ENCODE measurements at regions not wholly inside any gene's neighbourhood (a gene's known extent, or its start where the extent isn't known, plus 50 kb on each side); places are given as distances from the start of the nearest gene placed in this dataset.

DNA sequence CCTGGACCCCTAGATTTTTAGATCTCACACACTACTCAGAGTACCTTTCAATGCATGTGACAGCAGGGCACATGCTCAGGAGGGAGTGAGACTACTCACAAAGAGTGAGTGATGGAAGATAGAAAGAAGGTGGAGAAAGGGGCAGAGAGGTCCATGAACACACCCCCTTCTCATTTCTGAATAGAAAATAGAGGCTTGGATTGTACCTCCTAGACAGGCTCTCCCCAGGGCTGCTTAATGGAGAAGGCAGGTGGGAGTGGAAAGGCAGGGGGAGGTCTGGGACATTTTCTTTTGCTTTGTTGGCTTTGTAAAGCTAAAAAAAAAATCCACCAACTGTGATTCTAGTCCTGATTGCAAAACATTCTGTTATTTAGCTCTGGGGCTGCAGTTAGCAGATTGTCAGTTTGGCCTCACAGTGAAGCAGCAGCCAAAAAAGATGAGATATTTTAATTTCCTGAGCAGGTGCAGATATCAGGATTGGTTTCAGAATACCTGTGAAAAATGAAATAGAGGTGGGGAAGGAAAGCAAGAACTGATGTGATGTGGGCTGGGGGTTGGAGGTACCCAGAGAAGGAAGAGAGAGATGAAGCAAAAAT lies 119.3 kb upstream of the GYPC start:
- Histone ChIP-seq H4K20me1 (replicated peaks; ENCODE audit: insufficient read depth) (no peaks in the 10 kb centered on the region), H3K79me2 (replicated peaks; ENCODE audit: insufficient read depth) (no peaks in the 10 kb centered on the region), H3F3A (replicated peaks; ENCODE audit: low read depth) (no peaks in the 10 kb centered on the region), H3K4me2 (no peak overlapping the region), H3K36me3 (ENCODE audit: insufficient read depth) (no peaks in the 10 kb centered on the region), H2AFZ (no peak overlapping the region), H3K9me2 (ENCODE audit: insufficient read depth) (no peaks in the 10 kb centered on the region), H3K4me3 (no peak overlapping the region), H3K27me3 (ENCODE audit: insufficient read depth) (no peaks in the 10 kb centered on the region), H3K4me1 (ENCODE audit: insufficient read depth) (no peaks in the 10 kb centered on the region), H3K27ac (ENCODE audit: low read depth) (no peak overlapping the region)
- ATAC-seq, result no peak
- H3K27ac Mint-ChIP-seq, result no peak overlapping the region
- peaks cover 3% of the 10 kb centered on the region for H3K27me3 Mint-ChIP-seq (ENCODE audit: insufficient read depth, low read depth, poor library complexity)
- H3K4me1 Mint-ChIP-seq, result no peaks in the 10 kb centered on the region
- TF ChIP-seq, protein P1, sequence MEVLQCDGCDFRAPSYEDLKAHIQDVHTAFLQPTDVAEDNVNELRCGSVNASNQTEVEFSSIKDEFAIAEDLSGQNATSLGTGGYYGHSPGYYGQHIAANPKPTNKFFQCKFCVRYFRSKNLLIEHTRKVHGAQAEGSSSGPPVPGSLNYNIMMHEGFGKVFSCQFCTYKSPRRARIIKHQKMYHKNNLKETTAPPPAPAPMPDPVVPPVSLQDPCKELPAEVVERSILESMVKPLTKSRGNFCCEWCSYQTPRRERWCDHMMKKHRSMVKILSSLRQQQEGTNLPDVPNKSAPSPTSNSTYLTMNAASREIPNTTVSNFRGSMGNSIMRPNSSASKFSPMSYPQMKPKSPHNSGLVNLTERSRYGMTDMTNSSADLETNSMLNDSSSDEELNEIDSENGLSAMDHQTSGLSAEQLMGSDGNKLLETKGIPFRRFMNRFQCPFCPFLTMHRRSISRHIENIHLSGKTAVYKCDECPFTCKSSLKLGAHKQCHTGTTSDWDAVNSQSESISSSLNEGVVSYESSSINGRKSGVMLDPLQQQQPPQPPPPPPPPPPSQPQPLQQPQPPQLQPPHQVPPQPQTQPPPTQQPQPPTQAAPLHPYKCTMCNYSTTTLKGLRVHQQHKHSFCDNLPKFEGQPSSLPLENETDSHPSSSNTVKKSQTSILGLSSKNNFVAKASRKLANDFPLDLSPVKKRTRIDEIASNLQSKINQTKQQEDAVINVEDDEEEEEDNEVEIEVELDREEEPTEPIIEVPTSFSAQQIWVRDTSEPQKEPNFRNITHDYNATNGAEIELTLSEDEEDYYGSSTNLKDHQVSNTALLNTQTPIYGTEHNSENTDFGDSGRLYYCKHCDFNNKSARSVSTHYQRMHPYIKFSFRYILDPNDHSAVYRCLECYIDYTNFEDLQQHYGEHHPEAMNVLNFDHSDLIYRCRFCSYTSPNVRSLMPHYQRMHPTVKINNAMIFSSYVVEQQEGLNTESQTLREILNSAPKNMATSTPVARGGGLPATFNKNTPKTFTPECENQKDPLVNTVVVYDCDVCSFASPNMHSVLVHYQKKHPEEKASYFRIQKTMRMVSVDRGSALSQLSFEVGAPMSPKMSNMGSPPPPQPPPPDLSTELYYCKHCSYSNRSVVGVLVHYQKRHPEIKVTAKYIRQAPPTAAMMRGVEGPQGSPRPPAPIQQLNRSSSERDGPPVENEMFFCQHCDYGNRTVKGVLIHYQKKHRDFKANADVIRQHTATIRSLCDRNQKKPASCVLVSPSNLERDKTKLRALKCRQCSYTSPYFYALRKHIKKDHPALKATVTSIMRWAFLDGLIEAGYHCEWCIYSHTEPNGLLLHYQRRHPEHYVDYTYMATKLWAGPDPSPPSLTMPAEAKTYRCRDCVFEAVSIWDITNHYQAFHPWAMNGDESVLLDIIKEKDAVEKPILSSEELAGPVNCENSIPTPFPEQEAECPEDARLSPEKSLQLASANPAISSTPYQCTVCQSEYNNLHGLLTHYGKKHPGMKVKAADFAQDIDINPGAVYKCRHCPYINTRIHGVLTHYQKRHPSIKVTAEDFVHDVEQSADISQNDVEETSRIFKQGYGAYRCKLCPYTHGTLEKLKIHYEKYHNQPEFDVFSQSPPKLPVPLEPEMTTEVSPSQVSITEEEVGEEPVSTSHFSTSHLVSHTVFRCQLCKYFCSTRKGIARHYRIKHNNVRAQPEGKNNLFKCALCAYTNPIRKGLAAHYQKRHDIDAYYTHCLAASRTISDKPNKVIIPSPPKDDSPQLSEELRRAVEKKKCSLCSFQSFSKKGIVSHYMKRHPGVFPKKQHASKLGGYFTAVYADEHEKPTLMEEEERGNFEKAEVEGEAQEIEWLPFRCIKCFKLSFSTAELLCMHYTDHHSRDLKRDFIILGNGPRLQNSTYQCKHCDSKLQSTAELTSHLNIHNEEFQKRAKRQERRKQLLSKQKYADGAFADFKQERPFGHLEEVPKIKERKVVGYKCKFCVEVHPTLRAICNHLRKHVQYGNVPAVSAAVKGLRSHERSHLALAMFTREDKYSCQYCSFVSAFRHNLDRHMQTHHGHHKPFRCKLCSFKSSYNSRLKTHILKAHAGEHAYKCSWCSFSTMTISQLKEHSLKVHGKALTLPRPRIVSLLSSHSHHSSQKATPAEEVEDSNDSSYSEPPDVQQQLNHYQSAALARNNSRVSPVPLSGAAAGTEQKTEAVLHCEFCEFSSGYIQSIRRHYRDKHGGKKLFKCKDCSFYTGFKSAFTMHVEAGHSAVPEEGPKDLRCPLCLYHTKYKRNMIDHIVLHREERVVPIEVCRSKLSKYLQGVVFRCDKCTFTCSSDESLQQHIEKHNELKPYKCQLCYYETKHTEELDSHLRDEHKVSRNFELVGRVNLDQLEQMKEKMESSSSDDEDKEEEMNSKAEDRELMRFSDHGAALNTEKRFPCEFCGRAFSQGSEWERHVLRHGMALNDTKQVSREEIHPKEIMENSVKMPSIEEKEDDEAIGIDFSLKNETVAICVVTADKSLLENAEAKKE (CRISPR knock-in tag; IDR thresholded peaks at IDR 0.05), result no peak
- TF ChIP-seq NANOG (IDR thresholded peaks at IDR 0.05; ENCODE audit: borderline replicate concordance) (no peak), ETS1 (IDR thresholded peaks at IDR 0.05) (no peak), JUNB (IDR thresholded peaks at IDR 0.05; ENCODE audit: unreplicated experiment) (no peak), ZNF114 (CRISPR knock-in tag; IDR thresholded peaks at IDR 0.05) (no peak), REST (IDR thresholded peaks at IDR 0.05; ENCODE audit: unreplicated experiment) (no peak), EZH2 (IDR thresholded peaks at IDR 0.05; ENCODE audit: low read depth, unreplicated experiment) (no peak), STAT1 (IDR thresholded peaks at IDR 0.05; ENCODE audit: unreplicated experiment) (no peak), POLR2AphosphoS5 (IDR thresholded peaks at IDR 0.05; ENCODE audit: low read depth) (no peak)
- TF ChIP-seq, protein P2, sequence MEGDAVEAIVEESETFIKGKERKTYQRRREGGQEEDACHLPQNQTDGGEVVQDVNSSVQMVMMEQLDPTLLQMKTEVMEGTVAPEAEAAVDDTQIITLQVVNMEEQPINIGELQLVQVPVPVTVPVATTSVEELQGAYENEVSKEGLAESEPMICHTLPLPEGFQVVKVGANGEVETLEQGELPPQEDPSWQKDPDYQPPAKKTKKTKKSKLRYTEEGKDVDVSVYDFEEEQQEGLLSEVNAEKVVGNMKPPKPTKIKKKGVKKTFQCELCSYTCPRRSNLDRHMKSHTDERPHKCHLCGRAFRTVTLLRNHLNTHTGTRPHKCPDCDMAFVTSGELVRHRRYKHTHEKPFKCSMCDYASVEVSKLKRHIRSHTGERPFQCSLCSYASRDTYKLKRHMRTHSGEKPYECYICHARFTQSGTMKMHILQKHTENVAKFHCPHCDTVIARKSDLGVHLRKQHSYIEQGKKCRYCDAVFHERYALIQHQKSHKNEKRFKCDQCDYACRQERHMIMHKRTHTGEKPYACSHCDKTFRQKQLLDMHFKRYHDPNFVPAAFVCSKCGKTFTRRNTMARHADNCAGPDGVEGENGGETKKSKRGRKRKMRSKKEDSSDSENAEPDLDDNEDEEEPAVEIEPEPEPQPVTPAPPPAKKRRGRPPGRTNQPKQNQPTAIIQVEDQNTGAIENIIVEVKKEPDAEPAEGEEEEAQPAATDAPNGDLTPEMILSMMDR (conservative IDR thresholded peaks at IDR 0.05; ENCODE audit: low read depth in 2 of 2), result no peak
- H3K4me3 Mint-ChIP-seq, result no peak overlapping the region
- H3K9me3 Mint-ChIP-seq, result no peaks in the 10 kb centered on the region; the same call in 2 of the 3 replicates
- no peak for DNase-seq (ENCODE audit: low spot score)
- no peaks in the 10 kb centered on the region for H3K36me3 Mint-ChIP-seq (ENCODE audit: low read depth)
